ENCODE measurements at regions not wholly inside any gene's neighbourhood (a gene's known extent, or its start where the extent isn't known, plus 50 kb on each side); places are given as distances from the start of the nearest gene placed in this dataset.

GRCh38 chrX:42837747-42838146, 59.8 kb upstream of the PPP1R2C start:
- TF ChIP-seq CTCF (IDR thresholded peaks at IDR 0.05) (no peak), EP300 (IDR thresholded peaks at IDR 0.05) (no peak), POLR2A (IDR thresholded peaks at IDR 0.05) (no peak)
